GM21825 (cell line): ENCODE measurements at regions not wholly inside any gene's neighbourhood (a gene's known extent, or its start where the extent isn't known, plus 50 kb on each side); places are given as distances from the start of the nearest gene placed in this dataset.
"Not testable (repeated sequence)": the region's sequence is repeated elsewhere in the genome, so short reads cannot be mapped to it uniquely, and the experiment has no call there.

Experiments
- ATAC-seq: cut with Tn5 transposase; IDR thresholded peaks from one replicate; pipeline ENCODE4 v1.9.1; 2021; ENCODE audit warnings: mild to moderate bottlenecking, moderate library complexity; ENCODE audit not compliant: unreplicated experiment

DNA sequence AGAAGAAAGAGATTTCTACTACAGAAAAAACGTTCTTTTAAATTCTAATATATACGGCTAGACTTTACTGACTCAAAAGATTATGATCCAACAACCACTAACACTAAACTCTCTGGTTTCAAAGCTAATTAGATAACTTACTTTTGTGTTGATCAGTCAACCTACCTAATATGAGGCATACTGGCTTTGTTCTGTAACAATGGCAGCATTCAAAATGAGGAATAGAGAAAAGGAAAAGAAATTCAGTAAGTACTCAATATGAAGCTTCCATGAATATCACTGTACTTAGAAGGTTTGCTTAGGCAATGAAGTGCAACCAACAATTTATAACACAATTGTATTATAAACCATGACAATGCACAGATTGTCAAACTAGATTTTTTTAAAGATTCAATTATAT lies 430.5 kb upstream of the PMFBP1 start:
- no peak for ATAC-seq

DNA sequence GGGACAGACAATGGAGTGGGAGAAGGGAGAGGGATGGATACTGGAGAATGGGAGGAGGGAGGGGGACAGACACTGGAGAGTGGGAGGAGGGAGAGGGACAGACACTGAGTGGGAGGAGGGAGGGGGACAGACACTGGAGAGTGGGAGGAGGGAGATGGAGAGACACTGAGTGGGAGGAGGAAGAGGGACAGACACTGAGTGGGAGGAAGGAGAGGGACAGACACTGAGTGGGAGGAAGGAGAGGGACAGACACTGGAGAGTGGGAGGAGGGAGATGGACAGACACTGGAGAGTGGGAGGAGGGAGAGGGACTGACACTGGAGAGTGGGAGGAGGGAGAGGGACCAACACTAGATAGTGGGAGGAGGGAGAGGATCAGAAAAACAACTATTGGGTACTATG lies 426.7 kb upstream of the PMFBP1 start:
- ATAC-seq: no peak

DNA sequence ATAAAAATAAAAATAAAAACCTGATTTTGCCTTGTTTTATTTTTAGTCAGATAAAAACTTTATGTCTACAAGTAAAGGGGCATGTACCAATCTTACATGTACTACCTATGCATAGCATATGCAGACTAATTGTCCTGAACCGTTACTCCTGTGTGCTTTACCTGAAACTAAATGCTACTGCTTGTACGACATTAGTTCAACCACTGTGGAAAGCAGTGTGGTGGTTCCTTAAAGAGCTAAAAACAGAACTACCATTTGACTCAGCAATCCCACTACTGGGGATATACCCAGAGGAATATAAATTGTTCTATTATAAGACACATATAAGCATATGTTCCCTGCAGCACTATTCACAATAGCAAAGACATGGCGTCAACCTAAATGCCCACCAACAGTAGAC lies 426.0 kb upstream of the PMFBP1 start:
- ATAC-seq: no peak

DNA sequence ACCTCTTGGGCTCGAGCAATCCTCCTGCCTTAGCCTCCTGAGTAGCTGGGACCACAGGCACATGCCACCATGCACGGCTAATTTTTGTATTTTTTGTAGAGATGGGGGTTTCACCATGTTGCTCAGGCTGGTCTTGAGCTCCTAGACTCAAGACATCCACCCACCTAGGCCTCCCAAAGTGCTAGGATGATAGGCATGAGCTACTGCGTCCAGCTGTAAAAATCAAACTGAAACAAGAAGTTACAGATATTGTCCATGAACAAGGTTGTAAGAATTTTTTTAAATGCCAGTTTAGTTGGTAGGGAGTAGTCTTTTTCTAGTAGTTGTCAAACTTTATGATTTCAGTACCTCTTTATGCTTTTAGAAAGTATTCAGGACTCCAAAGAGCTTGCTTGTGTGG lies 424.4 kb upstream of the PMFBP1 start:
- no peak for ATAC-seq

DNA sequence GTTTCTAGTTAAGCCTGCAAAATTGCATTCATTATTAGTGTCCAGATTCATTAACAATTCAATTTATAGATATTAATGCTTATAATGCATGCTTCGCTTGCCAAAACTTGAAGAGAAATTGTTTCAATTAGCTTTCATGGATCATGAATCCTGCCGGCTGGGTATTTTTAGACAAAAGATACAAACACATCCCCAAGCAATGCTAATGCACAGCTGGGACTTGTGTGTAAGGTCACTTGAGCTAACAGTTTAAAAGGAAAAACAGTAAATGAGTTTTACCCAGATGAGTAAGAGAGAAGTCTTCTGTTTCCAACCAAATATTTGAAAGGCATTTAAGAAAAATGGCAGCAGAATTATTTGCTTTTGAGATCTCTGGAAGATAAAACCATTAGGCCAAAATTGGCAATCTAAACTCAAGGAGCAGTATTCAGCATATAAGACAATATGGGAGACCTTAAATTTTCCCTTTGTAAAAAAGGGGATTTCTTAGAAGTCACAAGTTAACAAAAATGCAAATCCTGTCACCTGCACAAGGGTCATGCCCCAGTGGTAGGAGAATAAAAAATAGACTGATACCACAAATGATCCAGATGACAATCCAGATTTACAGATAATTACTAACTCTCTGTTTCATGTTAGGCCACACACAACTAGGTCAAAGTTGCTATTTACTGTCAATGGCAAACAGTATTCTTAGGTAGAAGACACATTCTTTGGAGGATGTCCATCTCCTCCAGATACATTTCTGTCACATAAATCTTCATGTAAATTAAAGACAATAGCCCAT lies 418.4 kb upstream of the PMFBP1 start:
- peak; percentile 86 for ATAC-seq

DNA sequence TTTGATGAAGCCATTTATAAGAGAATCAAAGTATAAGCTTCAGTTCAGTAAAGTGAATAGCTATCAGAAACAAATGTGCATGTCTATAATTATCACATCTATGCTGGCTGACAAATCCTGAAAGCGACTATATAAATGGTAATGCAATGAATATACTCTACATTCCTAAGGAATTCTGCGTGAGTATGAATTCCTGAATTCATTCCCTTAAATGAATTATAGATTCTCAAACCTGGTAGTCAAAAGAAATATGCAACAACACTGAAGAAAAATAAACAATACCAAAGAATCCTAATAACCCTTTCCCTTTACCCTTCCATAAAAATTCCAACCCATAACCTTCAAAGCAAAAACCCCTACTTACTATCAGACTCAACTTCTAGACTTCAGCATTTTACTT lies 416.6 kb upstream of the PMFBP1 start:
- no peak for ATAC-seq

DNA sequence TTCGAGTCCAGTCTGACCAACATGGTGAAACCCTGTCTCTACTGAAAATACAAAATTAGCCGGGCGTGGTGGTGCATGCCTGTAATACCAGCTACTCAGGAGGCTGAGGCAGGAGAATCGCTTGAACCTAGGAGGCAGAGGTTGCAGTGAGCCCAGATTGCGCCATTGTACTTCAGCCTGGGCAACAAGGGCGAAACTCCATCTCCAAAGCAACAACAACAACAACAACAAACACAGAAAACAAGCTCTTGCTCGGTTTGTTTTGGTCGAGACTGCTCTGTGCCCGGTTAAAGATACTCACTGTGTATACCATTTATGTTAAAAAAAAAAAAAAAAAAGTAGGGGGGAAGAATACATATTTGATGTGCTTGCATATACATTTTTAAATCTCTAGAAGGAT lies 406.1 kb upstream of the PMFBP1 start:
- not testable (repeated sequence) for ATAC-seq

DNA sequence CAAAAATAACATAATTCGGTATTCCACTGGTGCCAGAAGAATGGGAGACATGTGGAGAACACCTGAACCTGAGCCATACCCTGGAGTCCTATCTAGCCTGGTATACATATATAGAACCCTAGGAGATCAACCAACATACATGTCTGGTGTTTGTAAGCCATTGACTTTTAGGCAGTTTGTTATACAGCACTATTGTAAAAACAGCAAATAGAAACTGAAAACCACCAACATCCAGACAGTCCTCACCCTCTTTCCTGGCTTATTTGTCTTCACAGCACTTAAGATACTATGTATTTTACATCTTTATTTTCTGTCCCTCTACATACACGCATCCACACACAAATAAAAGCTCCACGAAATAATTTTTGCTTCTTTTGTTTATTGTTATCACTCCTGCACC lies 404.2 kb upstream of the PMFBP1 start:
- no peak for ATAC-seq

DNA sequence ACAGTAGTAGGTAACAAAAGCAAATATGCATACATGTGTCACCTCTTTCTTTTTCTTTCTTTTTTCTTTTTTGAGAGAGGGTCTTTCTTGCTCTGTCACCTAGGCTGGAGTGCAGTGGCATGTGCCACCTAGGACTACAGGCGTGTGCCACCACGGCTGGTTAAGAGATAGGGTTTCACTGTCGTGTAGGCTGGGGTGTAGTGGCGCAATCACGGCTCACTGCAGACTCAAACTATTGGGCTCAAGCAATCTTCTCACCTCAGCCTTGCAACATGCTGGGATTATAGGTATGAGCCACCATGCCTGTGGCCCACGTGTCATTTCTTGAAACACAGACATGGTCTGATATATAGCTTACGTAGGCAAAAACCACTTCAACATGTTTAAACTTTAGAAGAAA lies 397.7 kb upstream of the PMFBP1 start:
- ATAC-seq: no peak

DNA sequence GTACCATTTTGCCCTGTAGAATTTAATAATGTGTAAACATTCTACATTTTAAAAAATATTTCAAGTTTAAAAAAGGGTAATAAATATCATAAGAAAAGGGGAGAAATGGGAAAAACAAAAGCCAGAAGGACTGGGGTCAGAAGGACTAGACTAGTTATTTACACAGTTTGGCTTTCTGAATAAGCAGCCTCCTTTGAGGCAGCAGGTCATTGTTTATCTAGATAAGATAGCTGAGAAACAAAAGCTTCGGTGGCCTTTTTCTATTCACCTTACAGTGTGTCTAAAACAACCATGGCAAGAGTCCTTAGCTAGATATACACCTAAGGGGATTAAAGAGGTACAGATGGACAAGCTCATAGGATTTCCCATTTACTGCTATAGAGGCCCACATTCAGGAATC lies 396.5 kb upstream of the PMFBP1 start:
- ATAC-seq: no peak

DNA sequence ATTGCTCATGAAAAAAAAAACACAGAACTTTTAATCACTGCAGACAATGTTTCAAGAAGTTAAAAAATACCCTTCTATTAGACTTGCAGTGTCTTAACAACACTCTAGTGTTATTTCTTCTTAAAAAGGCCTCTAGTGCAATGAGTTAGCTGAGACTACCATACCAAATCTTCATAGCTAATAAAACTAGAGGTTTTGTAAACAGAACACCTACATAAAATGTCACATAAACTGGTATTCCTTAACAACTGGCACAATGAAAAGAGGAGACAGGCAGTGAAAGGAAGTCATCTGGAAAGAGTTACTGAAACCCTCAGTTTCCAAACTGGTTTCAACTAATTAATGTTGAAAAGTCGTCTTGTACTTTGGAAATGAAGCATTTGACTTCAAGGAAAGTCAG lies 394.2 kb upstream of the PMFBP1 start:
- no peak for ATAC-seq

DNA sequence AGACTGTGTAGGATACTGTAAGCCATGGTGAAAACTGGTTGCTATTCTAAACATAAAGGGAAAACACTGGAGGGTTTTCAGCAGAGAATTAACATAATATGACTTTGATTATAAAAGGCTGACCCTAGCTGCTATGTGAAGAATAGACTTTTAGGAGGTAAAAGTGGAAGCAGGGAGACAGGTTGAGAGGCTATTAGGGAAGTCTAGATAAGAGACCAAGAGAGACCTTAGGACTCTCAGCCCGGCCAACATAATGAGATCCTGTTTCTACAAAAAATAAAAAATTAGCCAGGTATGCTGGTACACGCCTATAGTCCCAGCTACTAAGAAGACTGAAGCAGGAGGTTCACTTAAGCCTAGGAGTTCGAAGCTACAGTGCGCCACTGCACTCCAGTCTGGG lies 393.2 kb upstream of the PMFBP1 start:
- no peak for ATAC-seq

DNA sequence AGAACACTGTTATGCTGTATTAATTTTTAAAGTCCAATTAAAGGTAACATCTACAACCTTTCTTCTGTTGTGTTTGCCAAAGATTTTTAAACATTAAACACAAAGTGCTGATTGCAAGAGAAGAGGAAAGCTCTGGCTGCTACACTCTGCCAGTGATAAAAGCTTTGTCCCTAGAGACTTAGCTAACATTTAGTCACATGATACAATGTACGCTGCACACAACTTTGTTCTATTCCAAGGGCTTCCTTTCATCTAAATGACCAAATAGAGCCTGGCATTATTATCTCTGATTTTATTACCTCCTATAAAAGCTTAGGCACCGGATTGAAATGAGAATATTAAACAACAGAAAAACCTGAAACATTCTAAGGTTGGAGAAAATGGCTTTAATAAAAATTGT lies 388.7 kb upstream of the PMFBP1 start:
- no peak for ATAC-seq

DNA sequence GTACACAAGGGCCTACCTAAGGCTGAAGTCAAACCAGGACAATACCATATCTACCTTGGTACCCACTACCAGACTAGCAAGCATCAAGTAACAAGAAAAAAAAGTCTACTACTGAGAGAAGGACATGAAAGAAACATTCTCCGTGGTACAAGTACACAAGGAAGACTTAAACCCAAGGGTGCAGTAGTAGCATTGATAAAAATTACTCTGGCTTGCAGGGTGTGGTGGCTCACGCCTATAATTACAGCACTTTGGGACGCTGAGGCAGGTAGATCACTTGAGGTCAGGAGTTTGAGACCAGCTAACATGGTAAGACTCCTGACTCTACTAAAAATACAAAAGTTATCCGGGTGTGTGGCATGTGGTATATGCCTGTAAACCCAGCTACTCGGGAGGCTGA lies 386.5 kb upstream of the PMFBP1 start:
- no peak for ATAC-seq

DNA sequence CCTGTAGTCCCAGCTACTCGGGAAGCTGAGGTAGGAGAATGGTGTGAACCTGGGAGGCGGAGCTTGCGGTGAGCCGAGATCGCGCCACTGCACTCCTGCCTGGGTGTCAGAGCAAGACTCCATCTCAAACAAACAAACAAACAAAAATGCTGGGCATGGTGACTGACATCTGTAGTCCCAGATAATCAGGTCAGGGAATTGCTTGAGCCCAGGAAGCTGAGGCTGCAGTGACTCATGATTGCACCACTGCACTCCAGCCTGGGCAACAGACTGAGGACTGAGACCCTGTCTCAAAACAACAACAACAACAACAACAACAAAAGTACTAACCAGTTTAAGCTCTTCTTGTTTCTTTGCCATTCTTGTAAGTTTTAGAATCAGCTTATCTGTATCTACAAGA lies 383.0 kb upstream of the PMFBP1 start:
- ATAC-seq: no peak

DNA sequence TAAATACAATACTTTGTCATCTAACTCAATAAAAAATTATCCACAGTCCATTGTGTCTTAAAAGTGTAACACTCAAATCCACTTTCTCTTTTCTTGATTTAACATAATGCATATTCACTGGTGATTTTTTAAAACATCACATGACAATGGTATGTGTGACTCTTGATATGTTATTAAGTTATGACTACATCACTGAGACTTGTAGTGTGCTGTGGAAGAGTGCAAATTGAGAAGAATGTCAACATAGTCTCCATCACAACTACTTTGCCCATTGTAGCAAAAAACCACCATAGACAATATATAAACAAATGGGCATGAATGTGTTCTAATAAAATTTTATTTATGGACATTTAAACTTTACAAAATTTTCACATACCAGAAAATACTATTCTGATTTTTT lies 380.7 kb upstream of the PMFBP1 start:
- ATAC-seq: no peak

DNA sequence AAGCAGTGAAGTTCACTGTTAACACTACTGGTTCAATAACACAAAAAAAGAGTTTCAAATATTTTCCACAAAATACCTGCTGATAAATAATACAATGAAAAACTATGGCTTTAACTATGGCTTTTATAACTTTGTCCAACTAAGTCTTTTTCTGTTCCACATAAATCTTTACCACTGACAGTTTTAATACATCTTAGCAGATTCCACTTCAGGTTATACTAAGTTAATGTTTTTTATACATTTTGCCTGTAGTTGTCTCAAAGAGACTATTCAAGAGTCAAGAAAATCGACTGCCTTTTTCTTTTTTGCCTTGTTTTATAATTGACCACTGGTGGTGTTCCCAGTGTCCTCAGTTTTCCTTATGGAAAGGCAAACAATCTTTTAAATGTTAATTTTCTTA lies 379.7 kb upstream of the PMFBP1 start:
- ATAC-seq: no peak

DNA sequence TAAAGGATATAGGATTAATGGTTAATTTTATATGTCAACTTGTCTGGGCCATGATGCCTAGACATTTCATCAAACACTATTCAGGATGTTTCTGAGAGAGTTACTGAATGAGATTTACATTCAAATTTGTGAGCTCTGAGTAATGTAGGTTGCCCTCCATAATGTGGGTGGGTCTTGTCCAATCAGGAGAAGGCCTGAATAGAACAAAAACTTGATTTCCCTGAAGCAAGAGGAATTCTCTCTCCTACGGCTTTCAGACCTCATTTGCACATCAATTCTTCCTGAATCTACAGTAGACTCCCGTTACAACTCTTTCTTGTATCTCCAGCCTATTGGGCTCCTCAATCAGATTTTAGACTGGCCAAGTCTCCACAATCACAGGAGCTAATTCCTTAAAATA lies 377.9 kb upstream of the PMFBP1 start:
- no peak for ATAC-seq

DNA sequence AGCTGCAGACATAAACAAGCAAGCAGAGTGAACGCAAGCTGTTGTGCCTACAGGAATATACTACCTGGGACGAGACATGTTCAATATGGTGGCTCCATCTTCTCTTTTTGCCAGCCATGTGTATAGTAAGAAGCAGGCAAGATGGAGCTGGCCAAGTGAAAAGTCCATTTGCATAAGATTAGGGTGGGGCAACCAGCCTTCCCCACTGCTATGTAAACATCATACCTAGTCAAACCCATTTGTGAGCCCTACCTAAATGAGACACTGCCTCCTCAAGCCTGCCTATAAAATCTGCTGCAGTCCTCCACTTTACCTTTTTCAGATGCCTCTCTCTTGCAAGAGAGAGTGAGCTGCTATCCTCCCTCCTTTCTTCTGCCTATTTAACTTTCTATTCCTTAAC lies 370.1 kb upstream of the PMFBP1 start:
- ATAC-seq: no peak

DNA sequence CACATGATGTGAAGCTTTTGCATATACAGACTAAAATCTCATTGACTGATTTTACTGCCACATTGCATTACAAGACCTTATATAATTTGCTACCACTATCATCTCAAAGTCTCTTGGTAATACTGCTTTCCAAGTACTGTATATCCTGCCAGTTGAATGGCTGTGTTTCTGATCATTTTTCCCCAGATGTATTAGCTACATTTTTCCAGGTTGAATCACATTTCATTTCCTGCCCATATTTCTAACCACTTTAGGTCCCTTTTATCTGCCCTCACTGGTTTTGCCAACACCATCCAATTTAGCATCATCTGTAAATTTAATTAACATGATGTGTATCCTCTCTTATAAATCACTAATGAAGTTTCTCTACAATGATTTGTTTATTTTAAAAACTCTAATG lies 365.7 kb upstream of the PMFBP1 start:
- ATAC-seq: no peak

DNA sequence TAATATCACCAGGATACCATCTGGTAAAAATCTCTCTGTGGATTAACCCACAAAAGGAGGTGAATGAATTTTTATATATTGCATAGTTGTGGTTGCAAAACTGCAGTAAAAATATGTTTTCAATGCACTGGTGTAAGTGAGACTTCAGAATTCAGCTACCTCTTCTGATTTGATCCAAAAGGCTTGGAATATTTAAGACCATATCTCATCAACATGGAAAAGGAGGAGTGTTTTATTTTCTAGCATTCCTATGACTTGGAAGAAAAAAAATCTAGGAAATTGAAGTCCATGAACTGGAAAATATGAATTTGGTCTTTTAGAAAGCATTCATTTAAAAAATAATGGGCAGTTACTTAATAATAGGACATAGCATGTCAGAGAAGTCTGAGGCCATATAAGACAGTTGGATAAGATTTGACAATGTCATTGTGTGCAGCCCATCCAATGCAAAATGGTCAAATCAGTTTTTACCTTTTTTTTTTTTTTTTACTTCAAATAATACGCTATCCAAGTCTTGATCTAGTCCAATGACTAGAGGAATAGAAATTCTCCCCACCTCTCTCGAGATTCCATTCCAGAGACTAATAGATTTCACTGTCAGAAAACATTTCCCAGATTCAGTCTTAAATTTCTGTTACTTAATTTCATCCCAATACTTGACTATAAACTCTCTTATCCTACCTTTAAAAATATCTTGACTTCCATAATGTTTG lies 364.9 kb upstream of the PMFBP1 start:
- no peak for ATAC-seq

DNA sequence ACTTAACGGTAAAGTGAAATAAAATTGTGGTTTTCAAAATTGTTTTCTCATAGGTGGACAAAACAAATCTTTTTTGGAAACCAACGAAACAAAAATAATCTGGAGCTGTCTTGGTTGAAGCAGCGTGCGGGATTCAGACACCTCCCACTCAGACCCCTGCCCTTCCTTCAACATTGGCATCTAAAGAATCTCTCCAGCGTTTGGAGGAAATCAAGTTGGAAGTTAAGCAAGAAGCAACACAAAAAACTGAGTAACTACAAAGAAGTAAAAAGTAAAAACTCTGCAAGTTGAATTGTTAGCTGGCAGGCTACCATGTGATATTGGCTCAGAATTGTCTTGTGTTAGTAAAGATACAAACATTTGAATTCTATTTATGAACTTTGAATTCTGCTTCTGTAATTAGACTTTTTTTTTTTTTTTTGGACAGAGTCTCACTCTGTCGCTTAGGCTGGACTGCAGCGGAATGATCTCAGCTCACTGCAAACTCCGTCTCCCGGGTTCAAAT lies 361.0 kb upstream of the PMFBP1 start:
- no peak for ATAC-seq

DNA sequence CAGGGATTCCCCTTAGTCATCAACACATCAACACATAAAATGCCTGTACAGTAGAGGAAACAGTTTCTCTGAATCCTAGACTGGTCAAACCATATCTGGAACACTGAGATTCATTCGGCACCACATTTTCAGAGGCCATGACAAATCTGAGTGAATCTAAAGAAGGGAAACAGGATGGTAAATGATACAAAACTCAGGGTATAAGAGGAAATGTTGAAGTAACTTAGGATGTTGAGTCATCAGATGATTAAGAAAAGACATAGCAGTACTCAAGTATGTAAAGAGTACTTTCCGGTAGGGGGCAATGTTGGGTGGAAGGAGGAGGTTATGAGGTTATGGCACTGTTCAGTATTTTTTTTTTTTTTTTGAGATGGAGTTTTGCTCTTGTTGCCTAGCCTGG lies 358.5 kb upstream of the PMFBP1 start:
- ATAC-seq: no peak
